Prostate gland (tissue), 2 donors: ENCODE measurements at regions not wholly inside any gene's neighbourhood (a gene's known extent, or its start where the extent isn't known, plus 50 kb on each side); places are given as distances from the start of the nearest gene placed in this dataset.

Experiments
- POLR2A ChIP-seq: fragments of 450-650 bp; IDR thresholded peaks from one replicate; pipeline ENCODE4 v1.6.1; 2016; ENCODE audit warnings: antibody characterized with exemption, mild to moderate bottlenecking
- POLR2AphosphoS5 ChIP-seq: sonication (generic); formaldehyde crosslinking; IDR thresholded peaks from one replicate; pipeline ENCODE4 v1.6.1; 2017; ENCODE audit warnings: antibody characterized with exemption
- TF ChIP-seq, protein P1 (sequence below), 4 experiments: fragments of 200-600 bp in 2 of 4; fragments of 450-650 bp in 2 of 4; sonication (generic) in 2 of 4; IDR thresholded peaks; 1 replicate in 3 of 4; 2 replicates in 1 of 4; pipeline ENCODE4 v1.5.1; 2016 to 2019; ENCODE audit warnings: antibody characterized with exemption in 4 of 4, mild to moderate bottlenecking in 2 of 4, moderate library complexity in 2 of 4

DNA sequence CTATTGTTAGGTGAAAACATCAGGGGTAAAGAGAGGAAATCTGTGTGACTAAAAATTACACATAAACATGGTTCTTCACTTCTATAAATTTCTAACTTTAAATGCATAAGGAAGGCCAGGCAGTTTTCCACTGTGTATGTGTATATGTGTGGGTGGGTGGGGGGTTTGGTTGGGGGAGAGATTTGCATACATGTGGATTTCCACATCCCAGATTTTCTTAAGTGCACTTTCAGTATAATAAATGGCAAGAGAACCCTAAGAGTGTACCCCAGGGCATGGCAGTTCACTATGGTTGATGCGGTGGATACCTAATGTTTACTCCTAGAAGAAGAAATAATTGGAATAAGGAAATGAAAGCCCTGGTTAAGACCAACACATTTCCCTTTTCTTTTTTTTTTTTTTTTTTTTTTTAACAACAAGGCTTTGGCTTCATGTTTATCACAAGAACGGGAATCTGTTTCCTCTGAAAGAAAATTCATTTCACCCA is 451.8 kb upstream of the CCL2 start:
- no peak for TF ChIP-seq POLR2AphosphoS5
- TF ChIP-seq, protein P1, sequence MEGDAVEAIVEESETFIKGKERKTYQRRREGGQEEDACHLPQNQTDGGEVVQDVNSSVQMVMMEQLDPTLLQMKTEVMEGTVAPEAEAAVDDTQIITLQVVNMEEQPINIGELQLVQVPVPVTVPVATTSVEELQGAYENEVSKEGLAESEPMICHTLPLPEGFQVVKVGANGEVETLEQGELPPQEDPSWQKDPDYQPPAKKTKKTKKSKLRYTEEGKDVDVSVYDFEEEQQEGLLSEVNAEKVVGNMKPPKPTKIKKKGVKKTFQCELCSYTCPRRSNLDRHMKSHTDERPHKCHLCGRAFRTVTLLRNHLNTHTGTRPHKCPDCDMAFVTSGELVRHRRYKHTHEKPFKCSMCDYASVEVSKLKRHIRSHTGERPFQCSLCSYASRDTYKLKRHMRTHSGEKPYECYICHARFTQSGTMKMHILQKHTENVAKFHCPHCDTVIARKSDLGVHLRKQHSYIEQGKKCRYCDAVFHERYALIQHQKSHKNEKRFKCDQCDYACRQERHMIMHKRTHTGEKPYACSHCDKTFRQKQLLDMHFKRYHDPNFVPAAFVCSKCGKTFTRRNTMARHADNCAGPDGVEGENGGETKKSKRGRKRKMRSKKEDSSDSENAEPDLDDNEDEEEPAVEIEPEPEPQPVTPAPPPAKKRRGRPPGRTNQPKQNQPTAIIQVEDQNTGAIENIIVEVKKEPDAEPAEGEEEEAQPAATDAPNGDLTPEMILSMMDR (IDR thresholded peaks at IDR 0.05) = no peak
- no peak for TF ChIP-seq POLR2A
